ENCODE measurements at regions not wholly inside any gene's neighbourhood (a gene's known extent, or its start where the extent isn't known, plus 50 kb on each side); places are given as distances from the start of the nearest gene placed in this dataset.

DNA sequence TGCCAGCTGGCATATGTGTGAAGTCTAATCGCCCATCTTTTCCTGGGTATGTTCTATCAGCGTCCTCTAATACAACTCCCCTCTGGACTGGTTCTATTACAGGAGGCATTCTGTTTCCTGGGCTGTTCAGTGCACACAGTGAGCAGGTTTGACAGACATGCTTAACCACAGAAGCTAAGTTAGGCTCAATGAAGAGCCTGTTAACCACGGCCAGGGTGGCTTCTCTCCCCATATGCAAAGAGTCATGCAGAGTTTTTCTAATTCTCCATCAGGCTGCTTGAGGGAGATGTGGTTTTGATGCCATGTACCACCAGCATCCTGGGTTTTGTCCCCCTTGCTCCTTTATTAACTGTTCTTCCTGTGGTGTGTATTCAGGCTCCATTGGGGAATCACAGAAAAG is 57.2 kb upstream of the ALOX12 start:
- no peak overlapping the region for H3K4me3 ChIP-seq
- 47 to 55% methylated on average over 3 of the region's 3 CpGs for WGBS, 2 donors
- DNase-seq (no peak), ATAC-seq (ENCODE audit: low FRiP score in 2 of 2) (no peak)
- H3K27ac ChIP-seq = no peak overlapping the region
- TF ChIP-seq POLR2A (IDR thresholded peaks at IDR 0.05) (no peak), POLR2AphosphoS5 (IDR thresholded peaks at IDR 0.05) (no peak), EP300 (IDR thresholded peaks at IDR 0.05) (no peak)
- peaks cover 0 to 3% (median 0%) of the 10 kb centered on the region in 4 donors for H3K4me1 ChIP-seq
- H3K27me3 ChIP-seq = no peaks in the 10 kb centered on the region
- no peaks in the 10 kb centered on the region for H3K36me3 ChIP-seq
- no peaks in the 10 kb centered on the region for H3K9me3 ChIP-seq

DNA sequence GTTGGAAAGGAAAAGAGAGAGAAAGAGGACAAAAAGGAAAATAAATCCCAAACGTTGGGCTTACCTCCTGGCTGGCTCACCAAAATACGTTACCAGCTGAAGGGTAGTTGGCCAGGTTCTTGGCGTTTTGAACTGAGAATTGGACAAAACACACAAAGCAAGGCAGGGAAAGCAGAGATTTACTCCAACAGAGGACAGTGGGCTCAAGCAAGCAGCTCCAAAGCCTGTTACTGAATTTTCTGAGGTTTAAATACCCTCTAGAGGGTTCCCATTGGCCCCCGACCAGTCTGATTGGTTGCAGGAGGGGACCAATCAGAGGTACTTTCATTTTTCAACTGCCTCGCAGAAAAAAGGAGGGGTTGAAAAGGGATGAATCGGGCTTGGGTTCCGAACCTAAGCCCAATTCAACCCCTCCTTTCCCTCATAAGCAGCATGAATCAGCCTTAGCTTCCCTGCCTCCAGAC is 55.6 kb upstream of the ALOX12 start:
- Histone ChIP-seq H3K36me3 (no peaks in the 10 kb centered on the region), H3K4me3 (peak overlapping the region; percentile 15 to 39 (median 22)), H3K27me3 (no peaks in the 10 kb centered on the region), H3K4me1 (peaks cover 0 to 3% (median 0%) of the 10 kb centered on the region in 4 donors), H3K27ac (no peak overlapping the region), H3K9me3 (no peaks in the 10 kb centered on the region)
- WGBS, 2 donors = 75 to 90% methylated on average over 7 of the region's 7 CpGs
- ATAC-seq (ENCODE audit: low FRiP score in 2 of 2) = peak in 1 of 2 donors; percentile 63
- no peak for DNase-seq
- TF ChIP-seq POLR2A (IDR thresholded peaks at IDR 0.05) (no peak), EP300 (IDR thresholded peaks at IDR 0.05) (no peak), POLR2AphosphoS5 (IDR thresholded peaks at IDR 0.05) (no peak)
- TF ChIP-seq, protein P1, sequence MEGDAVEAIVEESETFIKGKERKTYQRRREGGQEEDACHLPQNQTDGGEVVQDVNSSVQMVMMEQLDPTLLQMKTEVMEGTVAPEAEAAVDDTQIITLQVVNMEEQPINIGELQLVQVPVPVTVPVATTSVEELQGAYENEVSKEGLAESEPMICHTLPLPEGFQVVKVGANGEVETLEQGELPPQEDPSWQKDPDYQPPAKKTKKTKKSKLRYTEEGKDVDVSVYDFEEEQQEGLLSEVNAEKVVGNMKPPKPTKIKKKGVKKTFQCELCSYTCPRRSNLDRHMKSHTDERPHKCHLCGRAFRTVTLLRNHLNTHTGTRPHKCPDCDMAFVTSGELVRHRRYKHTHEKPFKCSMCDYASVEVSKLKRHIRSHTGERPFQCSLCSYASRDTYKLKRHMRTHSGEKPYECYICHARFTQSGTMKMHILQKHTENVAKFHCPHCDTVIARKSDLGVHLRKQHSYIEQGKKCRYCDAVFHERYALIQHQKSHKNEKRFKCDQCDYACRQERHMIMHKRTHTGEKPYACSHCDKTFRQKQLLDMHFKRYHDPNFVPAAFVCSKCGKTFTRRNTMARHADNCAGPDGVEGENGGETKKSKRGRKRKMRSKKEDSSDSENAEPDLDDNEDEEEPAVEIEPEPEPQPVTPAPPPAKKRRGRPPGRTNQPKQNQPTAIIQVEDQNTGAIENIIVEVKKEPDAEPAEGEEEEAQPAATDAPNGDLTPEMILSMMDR (IDR thresholded peaks at IDR 0.05) = no peak

DNA sequence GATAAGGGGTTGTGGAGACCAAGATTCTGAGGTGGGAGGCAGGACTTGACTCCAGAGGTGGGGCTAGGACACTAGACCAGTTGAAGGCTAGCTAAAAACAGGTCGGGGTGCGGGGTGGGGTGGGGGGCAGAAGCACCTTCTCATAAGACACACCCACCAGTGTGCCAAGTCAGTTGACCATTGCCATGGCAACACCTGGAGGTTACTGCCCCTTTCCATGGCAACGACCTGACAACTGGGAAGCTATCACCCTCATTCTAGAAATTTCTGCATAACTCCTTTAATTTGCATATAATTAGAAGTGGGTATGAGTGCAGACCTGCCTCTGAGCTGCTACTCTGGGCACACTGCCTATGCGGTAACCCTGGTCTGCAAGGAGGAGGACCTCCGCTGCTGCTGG is 53.9 kb upstream of the ALOX12 start:
- TF ChIP-seq, protein P1 (IDR thresholded peaks at IDR 0.05) = no peak
- TF ChIP-seq POLR2AphosphoS5 (IDR thresholded peaks at IDR 0.05) = no peak
- no peak for TF ChIP-seq POLR2A (IDR thresholded peaks at IDR 0.05)
- no peak for TF ChIP-seq EP300 (IDR thresholded peaks at IDR 0.05)
- DNase-seq = no peak
- Histone ChIP-seq H3K9me3 (no peaks in the 10 kb centered on the region), H3K4me3 (no peak overlapping the region), H3K27ac (no peak overlapping the region), H3K27me3 (no peaks in the 10 kb centered on the region), H3K4me1 (no peaks in the 10 kb centered on the region), H3K36me3 (no peaks in the 10 kb centered on the region)
- 90 to 92% methylated on average over 5 of the region's 5 CpGs for WGBS, 2 donors
- no peak for ATAC-seq (ENCODE audit: low FRiP score in 2 of 2)

GRCh38 chr17:6943406-6943805 is 52.4 kb upstream of the ALOX12 start:
- TF ChIP-seq POLR2AphosphoS5 (IDR thresholded peaks at IDR 0.05) = no peak
- TF ChIP-seq EP300 (IDR thresholded peaks at IDR 0.05) = no peak
- TF ChIP-seq, protein P1 (IDR thresholded peaks at IDR 0.05) = no peak
- no peak for TF ChIP-seq POLR2A (IDR thresholded peaks at IDR 0.05)
- no peak overlapping the region for H3K4me3 ChIP-seq
- H3K9me3 ChIP-seq = no peaks in the 10 kb centered on the region
- no peaks in the 10 kb centered on the region for H3K27me3 ChIP-seq
- peaks cover 0 to 1% (median 0%) of the 10 kb centered on the region in 4 donors for H3K4me1 ChIP-seq
- DNase-seq = no peak
- no peak overlapping the region for H3K27ac ChIP-seq
- no peak for ATAC-seq (ENCODE audit: low FRiP score in 2 of 2)
- WGBS, 2 donors = 47 to 60% methylated on average over 4 of the region's 4 CpGs
- no peaks in the 10 kb centered on the region for H3K36me3 ChIP-seq
